ENCODE measurements at regions not wholly inside any gene's neighbourhood (a gene's known extent, or its start where the extent isn't known, plus 50 kb on each side); places are given as distances from the start of the nearest gene placed in this dataset.

DNA sequence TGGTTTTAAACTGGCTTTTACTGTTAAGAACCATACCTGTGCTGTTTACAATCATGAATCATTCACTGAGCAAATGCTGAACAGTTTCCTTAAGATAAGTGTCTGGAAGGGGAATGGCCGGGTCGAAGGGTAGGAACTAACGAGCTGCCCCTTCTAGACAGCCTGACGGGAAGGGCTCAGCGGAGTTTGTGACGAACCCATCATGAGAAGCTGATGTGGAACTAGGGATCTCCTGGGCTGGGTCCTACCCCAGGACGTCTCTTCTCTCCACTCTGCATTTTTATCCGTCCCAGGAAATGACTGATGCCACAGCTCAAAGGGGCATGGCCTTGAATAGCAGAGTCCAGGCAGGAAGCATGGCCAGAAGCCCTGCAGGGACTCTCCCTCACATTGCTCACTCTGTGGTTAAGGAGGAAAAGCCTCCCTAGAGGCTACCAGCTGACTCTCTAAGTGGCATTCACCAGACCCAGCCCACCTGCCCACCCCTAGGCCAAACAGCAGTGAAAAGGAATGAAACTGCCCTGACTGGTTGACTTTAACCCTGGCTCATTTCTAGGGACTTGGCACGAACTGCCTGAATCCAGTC is 112.0 kb downstream of the PFKFB3 start:
- H3K27ac ChIP-seq, result no peak overlapping the region
- TF ChIP-seq, protein P1, sequence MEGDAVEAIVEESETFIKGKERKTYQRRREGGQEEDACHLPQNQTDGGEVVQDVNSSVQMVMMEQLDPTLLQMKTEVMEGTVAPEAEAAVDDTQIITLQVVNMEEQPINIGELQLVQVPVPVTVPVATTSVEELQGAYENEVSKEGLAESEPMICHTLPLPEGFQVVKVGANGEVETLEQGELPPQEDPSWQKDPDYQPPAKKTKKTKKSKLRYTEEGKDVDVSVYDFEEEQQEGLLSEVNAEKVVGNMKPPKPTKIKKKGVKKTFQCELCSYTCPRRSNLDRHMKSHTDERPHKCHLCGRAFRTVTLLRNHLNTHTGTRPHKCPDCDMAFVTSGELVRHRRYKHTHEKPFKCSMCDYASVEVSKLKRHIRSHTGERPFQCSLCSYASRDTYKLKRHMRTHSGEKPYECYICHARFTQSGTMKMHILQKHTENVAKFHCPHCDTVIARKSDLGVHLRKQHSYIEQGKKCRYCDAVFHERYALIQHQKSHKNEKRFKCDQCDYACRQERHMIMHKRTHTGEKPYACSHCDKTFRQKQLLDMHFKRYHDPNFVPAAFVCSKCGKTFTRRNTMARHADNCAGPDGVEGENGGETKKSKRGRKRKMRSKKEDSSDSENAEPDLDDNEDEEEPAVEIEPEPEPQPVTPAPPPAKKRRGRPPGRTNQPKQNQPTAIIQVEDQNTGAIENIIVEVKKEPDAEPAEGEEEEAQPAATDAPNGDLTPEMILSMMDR (conservative IDR thresholded peaks at IDR 0.05), result no peak

DNA sequence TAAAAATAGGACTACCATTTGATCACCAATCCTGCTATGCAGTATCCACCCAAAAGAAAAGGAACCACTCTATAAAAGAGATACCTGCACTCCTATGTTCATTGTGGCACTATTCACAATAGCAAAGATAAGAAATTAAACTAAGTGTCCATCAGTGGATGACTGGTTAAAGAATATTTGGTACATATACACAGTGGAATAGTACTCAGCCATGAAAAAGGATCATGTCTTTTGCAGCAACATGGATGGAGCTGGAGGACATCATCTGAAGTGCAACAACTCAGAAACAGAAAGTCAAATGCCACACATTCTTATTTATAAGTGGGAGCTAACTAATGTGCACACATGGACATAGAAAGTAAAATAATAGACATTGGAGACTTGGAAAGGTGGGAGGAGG is 116.4 kb downstream of the PFKFB3 start:
- TF ChIP-seq, protein P1 (conservative IDR thresholded peaks at IDR 0.05), result no peak
- H3K27ac ChIP-seq, result no peak overlapping the region

DNA sequence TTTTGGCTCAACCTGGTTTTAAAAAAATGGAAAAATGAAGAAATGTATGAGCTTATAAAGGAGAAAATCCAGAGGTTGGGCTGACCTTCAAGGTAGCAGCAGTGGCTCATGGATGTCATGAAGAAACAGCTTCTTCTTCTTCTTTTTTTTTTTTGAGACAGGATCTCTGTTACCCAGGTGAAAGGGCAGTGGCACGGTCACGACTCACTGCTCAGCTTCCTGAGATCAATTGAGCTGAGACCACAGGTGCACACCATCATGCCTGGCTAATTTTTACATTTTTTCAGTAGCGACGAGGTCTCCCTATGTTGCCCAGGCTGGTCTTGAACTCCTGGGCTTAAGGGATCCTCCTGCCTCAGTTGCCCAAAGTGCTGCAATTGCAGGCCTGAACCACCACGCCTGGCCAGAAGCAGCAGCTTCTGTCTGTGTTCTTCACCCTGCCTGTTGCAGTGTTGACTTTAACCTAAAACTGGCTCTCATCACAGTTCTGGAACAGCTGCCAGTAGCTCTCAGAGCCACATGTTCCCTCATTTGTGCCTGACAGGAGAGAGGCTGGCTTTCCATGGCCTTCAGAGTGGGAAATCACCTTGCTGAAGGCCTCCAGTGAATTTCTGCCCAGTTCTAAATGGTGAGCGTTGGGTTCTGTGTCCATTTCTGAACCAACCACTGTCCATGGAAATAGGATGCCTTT is 117.7 kb downstream of the PFKFB3 start:
- no peak overlapping the region for H3K27ac ChIP-seq

DNA sequence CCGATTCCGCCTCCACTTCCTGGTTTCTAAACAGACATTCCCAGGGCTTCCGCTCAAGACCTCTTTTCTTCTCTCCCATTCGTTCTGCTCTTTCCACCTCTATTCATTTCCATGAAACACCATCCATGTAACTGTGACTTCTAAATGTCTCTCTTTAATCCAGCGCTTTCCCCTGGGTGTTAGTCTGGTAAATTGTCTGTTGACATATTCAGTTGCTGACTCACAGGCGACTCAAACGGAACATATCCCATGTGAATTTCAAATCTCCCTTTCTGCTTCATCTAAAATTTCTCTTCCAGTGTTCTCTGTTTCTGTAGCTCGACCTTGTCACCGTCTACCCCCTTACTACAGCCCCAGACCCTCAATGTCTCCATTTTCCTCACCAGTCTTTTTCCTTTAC is 119.1 kb downstream of the PFKFB3 start:
- no peak overlapping the region for H3K27ac ChIP-seq
- TF ChIP-seq, protein P1 (conservative IDR thresholded peaks at IDR 0.05), result no peak

More for the DNA sequence above, 117.7 kb downstream of the PFKFB3 start:
- TF ChIP-seq, protein P1 (conservative IDR thresholded peaks at IDR 0.05), result no peak

DNA sequence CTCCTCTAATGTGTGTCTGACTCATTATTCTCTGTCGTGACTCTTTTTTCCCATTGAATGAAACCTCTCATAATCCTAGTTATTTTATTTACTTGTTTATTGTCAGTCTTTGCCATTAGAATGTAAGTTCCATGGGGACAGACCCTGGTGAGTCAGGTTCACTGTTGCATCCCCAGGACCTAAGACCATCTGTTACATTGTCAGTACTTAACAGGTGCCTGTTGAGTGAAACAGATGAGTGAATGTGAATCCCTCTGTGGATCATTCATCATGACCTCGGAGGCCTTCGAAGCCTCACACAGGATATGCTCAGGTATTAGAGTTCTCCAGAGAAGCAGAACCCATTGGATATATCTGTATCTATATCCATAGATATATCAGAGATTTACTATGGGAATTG is 120.1 kb downstream of the PFKFB3 start:
- H3K27ac ChIP-seq, result no peak overlapping the region
- TF ChIP-seq, protein P1 (conservative IDR thresholded peaks at IDR 0.05), result no peak

DNA sequence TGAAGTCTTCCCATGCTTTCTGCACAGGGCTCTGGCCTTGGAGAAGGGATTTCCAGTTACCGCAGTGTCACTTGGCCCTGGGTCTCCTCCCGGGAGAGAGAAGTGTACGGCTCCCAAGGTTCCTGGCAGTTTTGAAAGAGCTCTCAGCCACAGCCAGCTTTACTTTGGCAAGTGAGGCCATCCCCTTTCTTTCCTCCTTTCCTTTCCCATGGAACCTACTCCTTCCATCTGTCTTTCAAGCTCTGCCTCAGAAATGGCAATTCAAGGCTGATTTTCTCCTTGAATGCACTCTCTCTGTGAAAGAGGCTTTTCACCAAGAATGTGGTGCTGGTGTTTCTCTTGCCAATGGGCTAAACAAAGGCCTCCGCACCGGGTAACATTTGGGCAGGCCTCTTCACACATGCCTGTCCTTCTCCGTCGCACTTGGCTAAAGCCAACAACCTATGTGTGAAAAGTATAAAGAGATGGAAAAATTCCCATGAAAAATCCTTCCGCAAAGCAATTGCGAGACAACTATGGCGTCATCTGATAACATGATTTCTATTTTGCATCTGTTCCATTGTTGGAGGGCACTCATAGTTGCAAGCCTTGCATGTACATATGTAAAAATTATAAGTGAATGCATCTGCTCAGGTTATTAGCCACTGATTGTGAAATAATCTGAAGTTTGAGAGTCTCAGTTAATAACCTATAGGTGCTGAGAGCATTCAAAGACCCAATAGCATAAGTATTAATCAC is 125.4 kb downstream of the PFKFB3 start:
- TF ChIP-seq, protein P1 (conservative IDR thresholded peaks at IDR 0.05), result no peak
- H3K27ac ChIP-seq, result no peak overlapping the region

DNA sequence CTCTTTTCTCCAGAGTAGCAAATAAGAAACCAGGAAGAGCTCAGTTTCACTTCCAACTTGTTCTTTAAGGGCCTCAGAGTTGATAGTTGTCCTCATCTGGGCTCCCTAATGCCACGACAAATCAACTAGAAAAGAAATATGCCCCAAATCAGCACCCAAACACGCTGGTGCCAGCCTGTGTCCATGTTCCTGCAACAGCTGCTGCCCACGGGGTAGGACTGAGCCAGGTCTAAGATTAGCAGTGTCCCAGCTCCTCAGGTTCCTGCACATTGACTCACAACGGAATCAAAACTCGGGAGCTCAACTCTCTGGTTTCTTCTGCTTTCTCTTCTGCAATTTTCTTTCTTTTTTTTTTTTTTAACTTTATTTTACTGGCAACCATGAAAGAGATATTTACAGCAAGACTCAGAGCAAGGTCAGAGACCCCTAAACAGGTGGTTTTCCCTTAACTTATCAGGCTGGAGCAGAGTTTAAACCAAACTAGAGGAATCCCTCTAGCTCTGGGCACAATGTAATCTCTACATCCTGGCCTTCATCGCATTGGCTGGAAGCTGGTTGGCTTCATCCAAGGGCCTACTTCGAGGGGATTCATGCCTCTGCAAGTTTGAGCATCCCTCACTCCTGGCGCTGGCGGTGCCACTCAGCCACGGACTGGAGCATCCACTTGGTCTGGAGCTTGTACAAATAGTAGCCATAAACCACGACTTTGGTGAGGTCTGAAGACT is 126.1 kb downstream of the PFKFB3 start:
- TF ChIP-seq, protein P1 (conservative IDR thresholded peaks at IDR 0.05), result no peak
- no peak overlapping the region for H3K27ac ChIP-seq
